Gastroesophageal sphincter (tissue), 3 donors: ENCODE measurements at regions not wholly inside any gene's neighbourhood (a gene's known extent, or its start where the extent isn't known, plus 50 kb on each side); places are given as distances from the start of the nearest gene placed in this dataset.

Experiments used
- POLR2A ChIP-seq, 2 donors: fragments of 450-650 bp; IDR thresholded peaks; one replicate each; pipeline ENCODE4 v1.6.1; 2017; ENCODE audit warnings: antibody characterized with exemption in 2 of 2, mild to moderate bottlenecking in 2 of 2, moderate library complexity in 1 of 2
- TF ChIP-seq, protein P1 (sequence below), 4 experiments: fragments of 200-600 bp in 2 of 4; fragments of 450-650 bp in 2 of 4; sonication (generic) in 1 of 4; IDR thresholded peaks; one replicate each; pipeline ENCODE4 v1.5.1; 2017 to 2019; ENCODE audit warnings: antibody characterized with exemption in 4 of 4, mild to moderate bottlenecking in 2 of 4, moderate library complexity in 2 of 4

DNA sequence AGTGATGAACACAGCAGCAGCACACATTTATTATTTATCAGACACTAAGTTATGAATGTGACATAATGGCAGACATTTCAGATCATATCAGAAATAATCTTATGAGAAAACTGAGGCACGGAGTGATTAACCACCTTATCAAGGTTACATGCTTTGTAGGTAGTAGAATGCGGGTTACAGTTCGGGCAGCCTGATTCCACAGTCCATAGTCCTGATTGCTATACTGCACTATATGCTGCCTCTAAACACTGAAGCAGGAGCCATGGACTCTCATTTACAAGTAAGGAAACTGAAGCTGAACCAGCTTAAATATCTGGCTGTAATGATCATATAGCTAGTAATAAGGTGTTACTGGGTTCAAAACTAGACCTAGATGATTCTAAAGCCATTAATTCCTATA, 291.3 kb upstream of the ADAMTSL1 start:
- TF ChIP-seq, protein P1, sequence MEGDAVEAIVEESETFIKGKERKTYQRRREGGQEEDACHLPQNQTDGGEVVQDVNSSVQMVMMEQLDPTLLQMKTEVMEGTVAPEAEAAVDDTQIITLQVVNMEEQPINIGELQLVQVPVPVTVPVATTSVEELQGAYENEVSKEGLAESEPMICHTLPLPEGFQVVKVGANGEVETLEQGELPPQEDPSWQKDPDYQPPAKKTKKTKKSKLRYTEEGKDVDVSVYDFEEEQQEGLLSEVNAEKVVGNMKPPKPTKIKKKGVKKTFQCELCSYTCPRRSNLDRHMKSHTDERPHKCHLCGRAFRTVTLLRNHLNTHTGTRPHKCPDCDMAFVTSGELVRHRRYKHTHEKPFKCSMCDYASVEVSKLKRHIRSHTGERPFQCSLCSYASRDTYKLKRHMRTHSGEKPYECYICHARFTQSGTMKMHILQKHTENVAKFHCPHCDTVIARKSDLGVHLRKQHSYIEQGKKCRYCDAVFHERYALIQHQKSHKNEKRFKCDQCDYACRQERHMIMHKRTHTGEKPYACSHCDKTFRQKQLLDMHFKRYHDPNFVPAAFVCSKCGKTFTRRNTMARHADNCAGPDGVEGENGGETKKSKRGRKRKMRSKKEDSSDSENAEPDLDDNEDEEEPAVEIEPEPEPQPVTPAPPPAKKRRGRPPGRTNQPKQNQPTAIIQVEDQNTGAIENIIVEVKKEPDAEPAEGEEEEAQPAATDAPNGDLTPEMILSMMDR (IDR thresholded peaks at IDR 0.05) = no peak
- no peak for TF ChIP-seq POLR2A (IDR thresholded peaks at IDR 0.05)
